PC-3 (cell line): ENCODE measurements at regions not wholly inside any gene's neighbourhood (a gene's known extent, or its start where the extent isn't known, plus 50 kb on each side); places are given as distances from the start of the nearest gene placed in this dataset.
"Not testable (repeated sequence)": the region's sequence is repeated elsewhere in the genome, so short reads cannot be mapped to it uniquely, and the experiment has no call there.

Source experiments
- ATAC-seq: fragments of 200-7000 bp; cut with Tn5 transposase; 2 replicates; pipeline ENCODE4 v1.9.1; 2020; ENCODE audit warnings: mild to moderate bottlenecking, moderate library complexity
- BruUV-seq: library from RNA; stranded (reverse); fragments of 400-500 nt; replicated peaks from 2 replicates; lab custom pipeline; 2021; lab: Mats Ljungman, UMichigan
- CTCF ChIA-PET: fragments of 300-600 bp; sonication (Branson Sonifier 250); formaldehyde crosslinking; loops from one replicate; lab custom pipeline; 2022; ENCODE audit warnings: antibody characterized with exemption; lab: Charles Lee
- POLR2A ChIA-PET: fragments of 300-600 bp; sonication (Branson Sonifier 250); formaldehyde crosslinking; loops from one replicate; lab custom pipeline; 2022; ENCODE audit warnings: antibody characterized with exemption; ENCODE audit not compliant: unreplicated experiment; lab: Charles Lee
- DNase-seq: peaks from one replicate; pipeline ENCODE4 v3.0.0-alpha.2; 2015
- H2AFZ ChIP-seq: fragments of 300-600 bp; sonication (generic); 2 replicates; pipeline ENCODE4 v1.6.0; 2016; ENCODE audit warnings: antibody characterized with exemption, low read length
- H3F3A ChIP-seq: fragments of 300-600 bp; sonication (generic); one replicate; pipeline ENCODE4 v1.6.0; 2017; ENCODE audit warnings: antibody characterized with exemption, low read length, control low read depth, mild to moderate bottlenecking; ENCODE audit not compliant: unreplicated experiment
- H3K27ac ChIP-seq: fragments of 300-600 bp; sonication (generic); 2 replicates; pipeline ENCODE4 v1.5.1; 2016; ENCODE audit warnings: mild to moderate bottlenecking, low read length
- H3K27me3 ChIP-seq: fragments of 300-600 bp; sonication (generic); 2 replicates; pipeline ENCODE4 v1.6.1; 2016; ENCODE audit warnings: low read length, mixed read lengths
- H3K36me3 ChIP-seq: fragments of 300-600 bp; sonication (generic); 2 replicates; pipeline ENCODE4 v1.6.1; 2016; ENCODE audit warnings: low read depth, mixed run types, low read length, mixed read lengths
- H3K4me1 ChIP-seq: fragments of 300-600 bp; sonication (generic); 2 replicates; pipeline ENCODE4 v1.5.1; 2016; ENCODE audit warnings: low read length; ENCODE audit not compliant: insufficient read depth
- H3K4me2 ChIP-seq: fragments of 300-600 bp; sonication (generic); 2 replicates; pipeline ENCODE4 v1.6.0; 2016; ENCODE audit warnings: low read length
- H3K4me3 ChIP-seq: fragments of 300-600 bp; sonication (generic); 2 replicates; pipeline ENCODE4 v1.5.1; 2016; ENCODE audit warnings: mild to moderate bottlenecking, low read length, mixed read lengths
- H3K79me2 ChIP-seq: fragments of 300-600 bp; sonication (generic); 2 replicates; pipeline ENCODE4 v1.6.1; 2017; ENCODE audit warnings: low read length, mixed read lengths
- H3K9ac ChIP-seq: fragments of 300-600 bp; sonication (generic); 2 replicates; pipeline ENCODE4 v1.6.0; 2016; ENCODE audit warnings: mild to moderate bottlenecking, low read length
- H3K9me2 ChIP-seq: fragments of 300-600 bp; sonication (generic); replicated peaks from 2 replicates; pipeline ENCODE4 v1.6.1; 2016; ENCODE audit warnings: mixed run types, low read length, mixed read lengths
- H3K9me3 ChIP-seq: fragments of 300-600 bp; sonication (generic); 2 replicates; pipeline ENCODE4 v1.6.1; 2016; ENCODE audit warnings: low read length, mixed read lengths
- H4K20me1 ChIP-seq: fragments of 300-600 bp; sonication (generic); 2 replicates; pipeline ENCODE4 v1.6.1; 2016; ENCODE audit warnings: low read length, mixed read lengths
- CTCF ChIP-seq: fragments of 300-600 bp; sonication (generic); conservative IDR thresholded peaks from 2 replicates; pipeline ENCODE4 v1.5.1; 2017; ENCODE audit warnings: antibody characterized with exemption, low read depth, mild to moderate bottlenecking, low read length
- EZH2 ChIP-seq: fragments of 300-600 bp; sonication (generic); IDR thresholded peaks from one replicate; pipeline ENCODE4 v1.6.1; 2017; ENCODE audit warnings: antibody characterized with exemption, mild to moderate bottlenecking, low read length; ENCODE audit not compliant: unreplicated experiment
- EZH2phosphoT487 ChIP-seq: fragments of 300-600 bp; sonication (generic); IDR thresholded peaks from 2 replicates; pipeline ENCODE4 v1.6.1; 2018; ENCODE audit warnings: mild to moderate bottlenecking, antibody characterized with exemption, low read length, borderline replicate concordance
- intact Hi-C: fragments of 100-400 bp; cut with micrococcal nuclease; formaldehyde crosslinking; loops from 2 replicates; pipeline ENCODE4 v1.9.0; 2023

- no peaks in the 10 kb centered on the region for H4K20me1 ChIP-seq
- H3K4me3 ChIP-seq: no peak overlapping the region
- H3K27ac ChIP-seq: no peak overlapping the region
- no peaks in the 10 kb centered on the region for H3K36me3 ChIP-seq
- DNase-seq (no peak), ATAC-seq (no peak)
- no peaks in the 10 kb centered on the region for H3K79me2 ChIP-seq
- no peak overlapping the region for H3K9ac ChIP-seq
- H2AFZ ChIP-seq: no peak overlapping the region
- no peaks in the 10 kb centered on the region for H3K27me3 ChIP-seq
- BruUV-seq: no TSS peak
- H3F3A ChIP-seq: no peaks in the 10 kb centered on the region
- TF ChIP-seq EZH2: no peak
- TF ChIP-seq EZH2phosphoT487: no peak
- TF ChIP-seq CTCF: no peak
- H3K4me1 ChIP-seq: no peaks in the 10 kb centered on the region
- no peaks in the 10 kb centered on the region for H3K9me3 ChIP-seq
- no peaks in the 10 kb centered on the region for H3K9me2 ChIP-seq
- ChIA-PET CTCF (no interaction called here), POLR2A (no interaction called here)
- no peak overlapping the region for H3K4me2 ChIP-seq
- intact Hi-C loops: no loop called here
Observed at GRCh38 chr3:75380276-75380771, 283.8 kb upstream of the FRG2C start.

GRCh38 chr3:75384016-75384415, 280.1 kb upstream of the FRG2C start:
- BruUV-seq, H3K9me2 ChIP-seq, H4K20me1 ChIP-seq, H3F3A ChIP-seq, H3K79me2 ChIP-seq, H3K36me3 ChIP-seq, H3K9me3 ChIP-seq, H3K27me3 ChIP-seq, H3K4me3 ChIP-seq, DNase-seq, H2AFZ ChIP-seq, H3K27ac ChIP-seq, ATAC-seq, H3K4me1 ChIP-seq, CTCF ChIA-PET, POLR2A ChIA-PET, H3K4me2 ChIP-seq, intact Hi-C loops, H3K9ac ChIP-seq: not testable (repeated sequence)

- intact Hi-C loops, H3K9me3 ChIP-seq, H3F3A ChIP-seq, BruUV-seq, H3K9me2 ChIP-seq, DNase-seq, H3K4me1 ChIP-seq, ATAC-seq, H3K36me3 ChIP-seq, H4K20me1 ChIP-seq, H3K27ac ChIP-seq, CTCF ChIA-PET, H3K4me2 ChIP-seq, POLR2A ChIA-PET, H3K27me3 ChIP-seq, H2AFZ ChIP-seq, H3K9ac ChIP-seq, H3K79me2 ChIP-seq, H3K4me3 ChIP-seq: not testable (repeated sequence)
Observed at GRCh38 chr3:75388486-75389124, 275.5 kb upstream of the FRG2C start.

GRCh38 chr3:75393288-75393694, 270.8 kb upstream of the FRG2C start:
- H2AFZ ChIP-seq, POLR2A ChIA-PET, CTCF ChIA-PET, H3K9me2 ChIP-seq, intact Hi-C loops, H3K27me3 ChIP-seq, H3K4me1 ChIP-seq, H3K79me2 ChIP-seq, H3K36me3 ChIP-seq, ATAC-seq, H3K9ac ChIP-seq, H4K20me1 ChIP-seq, BruUV-seq, H3K9me3 ChIP-seq, H3K4me2 ChIP-seq, H3K4me3 ChIP-seq, H3F3A ChIP-seq, H3K27ac ChIP-seq, DNase-seq: not testable (repeated sequence)

GRCh38 chr3:75394102-75394501, 270.0 kb upstream of the FRG2C start:
- DNase-seq, H3K27ac ChIP-seq, H2AFZ ChIP-seq, H3K4me2 ChIP-seq, H3K27me3 ChIP-seq, CTCF ChIA-PET, H3K9ac ChIP-seq, intact Hi-C loops, H3K9me2 ChIP-seq, H3K9me3 ChIP-seq, H3K4me1 ChIP-seq, H3K79me2 ChIP-seq, H3F3A ChIP-seq, H3K4me3 ChIP-seq, POLR2A ChIA-PET, H3K36me3 ChIP-seq, H4K20me1 ChIP-seq, ATAC-seq, BruUV-seq: not testable (repeated sequence)
